Suprapubic skin (tissue), 3 donors: ENCODE measurements at regions not wholly inside any gene's neighbourhood (a gene's known extent, or its start where the extent isn't known, plus 50 kb on each side); places are given as distances from the start of the nearest gene placed in this dataset.

Source experiments
- CTCF ChIP-seq, 2 donors: fragments of 200-600 bp in 1 of 2; fragments of 450-650 bp in 1 of 2; sonication (generic) in 1 of 2; IDR thresholded peaks; one replicate each; pipeline ENCODE4 v1.5.1; 2016 to 2019; ENCODE audit warnings: antibody characterized with exemption in 2 of 2, mild to moderate bottlenecking in 1 of 2, moderate library complexity in 1 of 2
- POLR2A ChIP-seq, 2 donors: fragments of 450-650 bp; IDR thresholded peaks; one replicate each; pipeline ENCODE4 v1.6.1; 2017; ENCODE audit warnings: antibody characterized with exemption in 2 of 2, mild to moderate bottlenecking in 2 of 2, moderate library complexity in 2 of 2

DNA sequence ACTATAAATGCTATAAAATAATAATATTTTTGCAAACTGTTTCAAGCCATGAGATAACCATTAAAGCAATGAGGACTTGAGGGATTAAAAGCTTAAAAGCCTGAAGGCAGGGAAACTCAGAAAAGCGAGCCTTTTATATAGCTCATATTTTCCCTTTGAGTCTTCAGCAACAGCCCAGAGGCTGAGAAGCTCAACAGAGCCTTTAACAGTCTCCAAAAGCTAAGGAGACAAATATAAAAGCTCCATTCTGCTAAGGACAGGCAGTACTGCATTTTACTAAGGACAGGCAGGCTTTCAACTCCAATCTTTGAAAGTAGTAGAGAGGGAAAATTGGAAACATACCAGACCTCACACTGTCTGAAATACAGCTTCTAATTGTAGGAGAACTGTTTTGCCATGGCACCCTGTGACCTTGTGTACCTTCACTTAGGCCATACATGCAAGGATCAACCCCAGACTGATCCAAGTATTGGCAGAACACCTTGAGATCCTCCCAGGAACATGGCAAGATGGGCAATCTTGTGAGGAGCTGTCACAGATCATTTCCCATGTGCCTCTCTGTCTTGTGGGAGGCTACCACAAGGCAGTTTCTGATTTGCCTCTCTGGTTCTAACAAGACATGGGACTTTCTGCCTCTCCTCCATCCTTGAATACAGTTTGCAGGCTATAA lies 53.1 kb upstream of the ARNT2 start:
- no peak for TF ChIP-seq CTCF (IDR thresholded peaks at IDR 0.05)
- TF ChIP-seq POLR2A (IDR thresholded peaks at IDR 0.05), result no peak
